22Rv1 (cell line): ENCODE measurements at regions not wholly inside any gene's neighbourhood (a gene's known extent, or its start where the extent isn't known, plus 50 kb on each side); places are given as distances from the start of the nearest gene placed in this dataset.

Experiments
- CTCF ChIP-seq: fragments of 450-650 bp; IDR thresholded peaks from 2 replicates; pipeline ENCODE4 v1.5.1; 2017; ENCODE audit warnings: mild to moderate bottlenecking
- ZFX ChIP-seq: fragments of 450-650 bp; IDR thresholded peaks from 2 replicates; pipeline ENCODE4 v1.6.1; 2017; ENCODE audit warnings: antibody characterized with exemption, borderline replicate concordance

- no peak for TF ChIP-seq CTCF
- no peak for TF ChIP-seq ZFX
These were observed 641.3 kb downstream of the KCNJ2 start for GRCh38 chr17:70810609-70811008.
